ENCODE measurements at regions not wholly inside any gene's neighbourhood (a gene's known extent, or its start where the extent isn't known, plus 50 kb on each side); places are given as distances from the start of the nearest gene placed in this dataset.

- DNase-seq (ENCODE audit: insufficient read length, low spot score) (no peak), FAIRE-seq (no peak)
Measured at GRCh38 chr4:24073948-24074347, 184.1 kb upstream of the PPARGC1A start.

DNA sequence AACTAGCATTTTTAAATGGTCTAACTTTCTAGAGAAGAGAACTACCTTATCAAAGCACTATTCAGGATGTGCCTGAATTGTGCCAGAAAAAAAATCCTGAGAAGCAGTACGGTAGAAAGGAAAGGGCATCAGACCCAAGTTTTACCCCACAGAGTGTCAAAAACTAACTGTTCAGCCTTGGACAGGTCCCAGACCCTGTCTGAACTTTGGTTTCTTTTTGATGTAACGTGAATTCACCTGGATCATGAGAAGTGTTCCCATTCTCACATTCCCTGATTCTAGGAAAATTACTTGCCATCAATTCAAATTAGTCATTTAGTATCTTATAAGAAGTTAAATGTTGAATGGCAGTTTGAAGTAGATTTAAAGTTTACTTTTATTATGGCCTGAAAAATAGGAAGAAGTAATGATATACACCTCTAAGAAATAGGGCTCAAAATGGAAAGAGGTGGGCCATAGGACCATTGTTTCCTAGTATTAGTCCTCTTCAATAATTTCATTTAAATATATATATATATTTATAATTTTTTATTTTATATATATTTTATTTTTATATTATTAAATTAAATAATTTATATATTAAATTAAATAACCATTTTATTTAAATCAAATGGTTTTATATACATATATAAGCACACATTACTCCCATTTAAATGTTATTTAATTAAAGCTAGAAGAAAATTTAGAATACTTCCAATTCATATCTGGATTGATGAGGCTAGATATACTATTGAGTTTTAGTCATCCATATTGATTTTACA, 181.9 kb upstream of the PPARGC1A start:
- DNase-seq (ENCODE audit: insufficient read length, low spot score) (no peak), FAIRE-seq (no peak)

GRCh38 chr4:24070117-24070516, 180.3 kb upstream of the PPARGC1A start:
- FAIRE-seq, result no peak
- DNase-seq (ENCODE audit: insufficient read length, low spot score), result no peak

DNA sequence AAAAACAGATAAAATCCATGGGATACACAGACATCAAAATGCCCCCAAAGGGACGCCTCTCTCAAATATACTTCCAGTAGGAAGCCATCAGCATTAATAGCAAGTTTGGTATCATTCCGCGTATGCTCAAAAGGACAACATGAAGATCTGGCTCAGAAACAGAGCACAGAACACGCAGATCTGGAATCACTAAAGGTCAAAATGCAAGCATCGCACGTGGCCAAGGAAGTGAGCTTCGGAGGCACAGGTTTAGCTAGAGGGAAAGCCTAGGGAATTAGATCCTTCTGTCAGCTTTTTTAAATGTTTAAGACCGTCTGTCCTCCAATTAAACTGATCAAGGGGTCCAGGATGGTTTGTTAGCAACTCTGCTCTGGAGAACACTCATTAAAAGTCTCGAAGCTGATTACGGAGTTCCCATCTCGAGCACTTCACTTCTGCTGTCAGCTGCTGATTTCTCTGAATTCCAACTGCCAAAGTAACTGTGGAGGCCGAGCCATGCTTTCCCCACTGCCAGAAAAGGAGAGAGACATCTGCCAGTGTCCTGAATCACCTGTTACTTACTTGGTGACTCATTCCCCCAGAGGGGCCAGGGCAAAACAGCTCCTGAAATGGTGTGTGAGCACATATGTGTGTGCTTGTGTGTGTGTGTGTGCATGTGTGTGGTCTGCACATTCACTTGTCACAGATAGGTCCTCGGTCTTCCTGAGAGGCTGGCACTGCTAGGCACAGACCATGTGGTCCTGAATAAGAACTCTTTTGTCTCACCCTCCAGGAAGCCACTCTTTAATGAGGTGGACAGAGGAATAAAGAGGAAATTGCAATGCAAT, 177.7 kb upstream of the PPARGC1A start:
- DNase-seq (ENCODE audit: insufficient read length, low spot score), result no peak
- no peak for FAIRE-seq

DNA sequence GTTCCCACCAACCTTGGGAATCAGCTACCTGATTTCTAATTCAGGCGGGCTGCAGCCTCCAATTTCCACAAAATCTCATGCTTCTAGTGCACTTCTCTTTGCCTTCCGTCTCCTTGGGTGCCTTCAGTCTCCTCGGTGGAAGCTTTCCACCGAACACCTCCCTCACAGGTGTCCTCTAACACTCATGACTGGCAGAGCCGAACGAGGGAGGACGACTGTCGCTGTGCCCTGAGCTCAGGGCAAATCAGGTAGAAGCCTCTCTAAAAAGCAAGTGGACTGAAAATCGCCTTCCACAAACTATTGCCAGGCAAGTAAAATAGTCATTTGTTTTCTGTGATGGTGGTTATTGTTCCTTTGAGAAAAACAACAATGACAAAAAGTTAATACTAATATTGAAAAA, 176.1 kb upstream of the PPARGC1A start:
- no peak for FAIRE-seq
- DNase-seq (ENCODE audit: insufficient read length, low spot score), result no peak

DNA sequence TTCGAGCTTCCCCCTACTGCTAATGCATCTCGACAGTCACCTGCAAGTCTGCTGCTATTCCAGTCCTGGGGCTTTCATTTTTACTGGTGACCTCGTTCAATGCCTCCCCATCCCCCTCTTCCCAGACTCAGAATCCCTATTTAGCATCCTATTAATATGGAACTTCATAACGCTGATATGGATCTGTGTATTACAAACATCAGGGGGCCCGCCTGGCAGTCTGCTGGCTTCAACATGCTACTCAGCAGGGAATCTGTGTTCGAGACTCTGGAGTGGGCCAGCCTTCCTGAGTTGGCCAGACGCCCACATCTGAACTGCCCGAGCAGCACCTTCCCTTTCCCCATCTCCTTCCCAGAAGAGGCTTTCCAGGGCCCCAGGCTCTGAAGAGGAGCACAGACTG, 173.9 kb upstream of the PPARGC1A start:
- FAIRE-seq, result no peak
- DNase-seq (ENCODE audit: insufficient read length, low spot score), result no peak

GRCh38 chr4:24060932-24061331, 171.1 kb upstream of the PPARGC1A start:
- FAIRE-seq, result no peak
- DNase-seq (ENCODE audit: insufficient read length, low spot score), result no peak

DNA sequence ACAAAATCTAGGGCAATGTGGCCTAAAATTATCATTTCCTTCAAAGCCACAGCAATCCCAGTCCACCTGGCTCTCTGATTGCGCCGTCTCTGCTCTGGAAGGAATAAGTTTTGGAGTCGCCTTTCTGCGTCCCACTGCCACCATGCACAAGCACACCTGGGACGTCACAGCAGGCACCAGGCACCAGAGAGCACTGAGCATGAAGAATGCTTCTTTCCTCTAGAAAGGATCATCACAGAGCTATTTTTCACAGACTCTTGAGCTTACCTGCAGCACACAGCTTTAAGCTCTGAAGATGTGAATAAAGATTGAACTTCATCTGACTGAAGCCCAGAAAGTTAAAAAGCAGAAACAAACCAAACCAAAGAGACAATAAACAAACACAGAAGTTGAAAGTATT, 170.0 kb upstream of the PPARGC1A start:
- FAIRE-seq (no peak), DNase-seq (ENCODE audit: insufficient read length, low spot score) (no peak)

DNA sequence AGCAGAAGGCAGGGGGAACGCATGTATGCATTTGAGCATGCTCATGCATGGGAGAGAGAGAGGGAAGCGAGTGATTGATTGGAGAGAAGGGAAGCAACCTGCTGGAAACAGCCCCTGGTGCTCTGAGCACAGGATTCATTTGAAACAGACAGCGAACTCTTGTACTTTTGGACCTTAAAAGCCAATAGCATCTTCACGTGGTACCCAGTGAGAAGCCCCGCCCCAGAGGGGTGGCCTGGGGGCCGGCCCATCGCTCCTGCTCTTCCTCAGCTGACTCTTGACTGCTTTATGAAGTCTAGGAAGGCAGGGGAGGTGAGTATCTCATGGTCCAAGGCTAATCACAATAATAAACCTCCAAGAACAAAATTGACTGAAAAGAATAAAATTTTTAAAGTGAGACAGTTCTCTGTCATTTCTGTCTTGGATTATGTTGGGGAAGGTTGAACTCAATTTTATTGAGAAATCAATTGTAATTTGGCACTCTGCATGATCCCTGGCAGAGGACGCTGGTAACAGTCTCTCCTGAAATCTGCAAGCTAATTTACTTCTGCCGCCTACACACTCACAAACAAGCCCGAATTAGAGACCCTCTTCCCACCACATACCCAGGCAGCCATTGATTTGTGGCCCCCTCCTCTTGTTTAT, 168.2 kb upstream of the PPARGC1A start:
- FAIRE-seq (no peak), DNase-seq (ENCODE audit: insufficient read length, low spot score) (no peak)

- no peak for DNase-seq (ENCODE audit: insufficient read length, low spot score)
- no peak for FAIRE-seq
Measured at GRCh38 chr4:24056289-24056688, 166.4 kb upstream of the PPARGC1A start.

DNA sequence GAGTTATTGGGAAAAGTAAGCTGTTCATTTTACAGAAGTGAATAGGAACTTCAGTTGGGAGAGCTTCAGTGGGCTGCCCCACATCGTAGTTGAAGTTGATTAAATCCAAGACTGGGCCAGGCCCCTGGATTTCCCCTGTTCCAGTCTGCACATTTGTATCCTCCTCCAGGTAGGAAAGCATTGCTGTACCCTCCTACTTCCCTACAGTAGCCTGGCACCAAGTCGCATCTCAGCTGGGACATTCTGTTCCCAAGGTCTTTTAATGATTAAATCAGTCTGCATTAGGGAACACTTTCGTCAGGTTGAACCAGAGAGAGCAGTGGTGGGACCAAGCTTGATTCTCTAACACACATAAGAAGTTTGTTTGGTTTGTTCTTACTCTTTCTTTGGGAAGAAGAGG, 165.8 kb upstream of the PPARGC1A start:
- no peak for FAIRE-seq

GRCh38 chr4:24054910-24055309, 165.1 kb upstream of the PPARGC1A start:
- FAIRE-seq (no peak), DNase-seq (ENCODE audit: insufficient read length, low spot score) (no peak)

More for the DNA sequence above, 165.8 kb upstream of the PPARGC1A start:
- DNase-seq (ENCODE audit: insufficient read length, low spot score), result no peak

DNA sequence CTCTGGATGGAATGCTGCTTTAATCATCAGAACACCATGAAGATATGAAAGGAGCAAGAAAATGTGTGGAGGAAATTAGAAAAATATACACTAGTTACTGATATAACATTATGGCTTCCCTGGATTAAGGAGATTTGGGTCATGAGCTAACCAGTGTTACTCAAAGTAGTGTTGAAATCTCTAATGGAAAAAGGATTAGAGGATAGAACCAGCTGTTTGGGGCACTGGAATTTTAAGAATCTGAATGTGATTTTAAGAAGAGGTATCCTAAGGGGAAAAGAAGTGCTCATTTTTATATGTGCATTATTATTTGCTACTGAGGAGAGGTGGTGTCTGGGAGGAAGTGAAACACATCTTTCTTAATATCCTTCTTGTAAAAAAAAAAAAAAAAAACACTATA, 164.1 kb upstream of the PPARGC1A start:
- FAIRE-seq (no peak), DNase-seq (ENCODE audit: insufficient read length, low spot score) (no peak)

- DNase-seq (ENCODE audit: insufficient read length, low spot score) (no peak), FAIRE-seq (no peak)
Measured at GRCh38 chr4:24044610-24045589, 155.1 kb upstream of the PPARGC1A start.

GRCh38 chr4:24042094-24042493, 152.2 kb upstream of the PPARGC1A start:
- DNase-seq (ENCODE audit: insufficient read length, low spot score) (no peak), FAIRE-seq (no peak)

- FAIRE-seq (no peak), DNase-seq (ENCODE audit: insufficient read length, low spot score) (no peak)
Measured at GRCh38 chr4:24040811-24041210, 151.0 kb upstream of the PPARGC1A start.

DNA sequence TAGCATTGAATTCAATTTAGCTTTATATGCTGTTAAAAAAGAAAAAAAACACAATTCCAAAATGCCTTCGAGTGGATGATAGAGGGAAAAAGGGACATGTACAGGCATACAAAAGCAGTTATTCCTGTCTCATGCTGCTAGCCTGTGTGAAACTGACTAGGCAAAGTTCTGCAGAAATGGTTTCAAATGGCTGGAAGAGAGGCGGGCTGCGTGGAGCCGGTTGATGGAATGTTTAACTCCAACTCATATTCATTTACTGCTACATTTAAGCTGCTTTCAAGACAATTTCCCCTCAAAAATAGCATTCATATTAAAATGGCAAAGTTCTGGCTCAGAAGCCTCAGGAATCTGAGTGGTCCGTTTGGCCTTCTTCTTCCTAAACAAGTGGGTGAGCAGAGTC, 143.8 kb upstream of the PPARGC1A start:
- DNase-seq (ENCODE audit: insufficient read length, low spot score) (no peak), FAIRE-seq (no peak)

- FAIRE-seq (no peak), DNase-seq (ENCODE audit: insufficient read length, low spot score) (no peak)
Measured at GRCh38 chr4:24032371-24032989, 142.6 kb upstream of the PPARGC1A start.

DNA sequence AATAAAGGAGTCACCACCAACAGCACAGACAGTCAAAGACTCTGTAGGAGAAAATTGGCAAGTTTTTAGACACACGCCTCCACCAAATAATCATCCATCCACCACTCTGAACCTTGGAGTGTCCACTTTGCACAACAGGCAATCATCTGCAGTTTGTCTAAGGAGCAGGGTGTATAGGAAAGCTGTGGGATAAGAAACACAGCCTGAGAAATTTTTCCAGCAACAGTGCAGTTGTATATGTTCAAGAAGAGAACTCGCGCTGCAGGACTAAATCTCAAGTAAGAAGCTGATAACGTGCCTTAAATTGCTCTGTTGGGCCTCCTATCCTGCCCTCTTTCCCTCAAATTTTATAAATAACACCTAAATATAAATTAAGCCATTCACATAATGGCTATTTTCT, 136.7 kb upstream of the PPARGC1A start:
- FAIRE-seq (no peak), DNase-seq (ENCODE audit: insufficient read length, low spot score) (no peak)

- DNase-seq (ENCODE audit: insufficient read length, low spot score), result no peak
- FAIRE-seq, result no peak
Measured at GRCh38 chr4:24024605-24025004, 134.8 kb upstream of the PPARGC1A start.
